Ascending aorta (tissue), 2 donors: ENCODE measurements at regions not wholly inside any gene's neighbourhood (a gene's known extent, or its start where the extent isn't known, plus 50 kb on each side); places are given as distances from the start of the nearest gene placed in this dataset.

Experiments used
- DNase-seq, 2 donors: peaks; one replicate each; pipeline ENCODE4 v3.0.0-alpha.2; 2019; ENCODE audit warnings: low spot score in 2 of 2
- H3K27ac ChIP-seq, 2 donors: fragments of 200-600 bp; sonication (generic); one replicate each; pipeline ENCODE4 v1.5.1; 2016 to 2017; ENCODE audit warnings: mild to moderate bottlenecking in 1 of 2
- H3K27me3 ChIP-seq: fragments of 200-600 bp; sonication (generic); one replicate; pipeline ENCODE4 v1.5.1; 2017
- H3K36me3 ChIP-seq, 2 donors: fragments of 200-600 bp; sonication (generic); one replicate each; pipeline ENCODE4 v1.5.1; 2016
- H3K4me1 ChIP-seq, 2 donors: fragments of 200-600 bp; sonication (generic); one replicate each; pipeline ENCODE4 v1.5.1; 2016 to 2017; ENCODE audit warnings: mild to moderate bottlenecking in 1 of 2
- H3K4me3 ChIP-seq, 2 donors: fragments of 200-600 bp; sonication (generic); one replicate each; pipeline ENCODE4 v1.5.1; 2016 to 2017; ENCODE audit warnings: mild to moderate bottlenecking in 1 of 2
- H3K9me3 ChIP-seq, 2 donors: fragments of 200-600 bp; sonication (generic); one replicate each; pipeline ENCODE4 v1.5.1; 2016
- intact Hi-C: fragments of 100-400 bp; cut with DNase I; formaldehyde crosslinking; loops from one replicate; pipeline ENCODE4 v1.15.1; 2023
- TF ChIP-seq, protein P1 (sequence below), 3 experiments: fragments of 200-600 bp in 2 of 3; fragments of 450-650 bp in 1 of 3; sonication (generic) in 2 of 3; IDR thresholded peaks; one replicate each; pipeline ENCODE4 v1.5.1; 2016 to 2019; ENCODE audit warnings: antibody characterized with exemption in 3 of 3, mild to moderate bottlenecking in 1 of 3, moderate library complexity in 1 of 3

DNA sequence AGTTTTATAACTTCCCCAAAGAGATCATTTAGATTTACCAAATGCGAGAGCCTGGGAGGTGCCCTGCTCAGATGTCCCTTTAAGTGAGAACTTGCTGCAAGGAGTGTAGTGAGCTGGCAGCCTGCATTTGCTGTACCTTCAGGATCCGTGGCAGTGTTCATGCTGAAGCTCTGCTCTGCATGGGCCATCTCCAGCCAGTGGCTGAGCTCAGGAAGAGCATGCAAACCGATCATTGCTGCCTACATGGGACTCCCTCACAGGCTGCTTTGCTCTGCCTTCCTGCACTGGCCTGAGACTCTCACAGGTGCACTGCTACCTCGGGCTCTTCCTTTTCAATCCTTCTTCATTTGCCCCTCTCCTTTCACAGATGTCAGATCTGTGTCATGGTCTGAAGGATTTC, 152.0 kb upstream of the SFRP2 start:
- intact Hi-C loops: no loop called here
- Histone ChIP-seq H3K27ac (no peak overlapping the region), H3K27me3 (no peaks in the 10 kb centered on the region), H3K9me3 (peaks cover 0 to 6% of the 10 kb centered on the region in 2 donors), H3K36me3 (no peaks in the 10 kb centered on the region), H3K4me3 (no peak overlapping the region), H3K4me1 (no peaks in the 10 kb centered on the region)
- TF ChIP-seq, protein P1, sequence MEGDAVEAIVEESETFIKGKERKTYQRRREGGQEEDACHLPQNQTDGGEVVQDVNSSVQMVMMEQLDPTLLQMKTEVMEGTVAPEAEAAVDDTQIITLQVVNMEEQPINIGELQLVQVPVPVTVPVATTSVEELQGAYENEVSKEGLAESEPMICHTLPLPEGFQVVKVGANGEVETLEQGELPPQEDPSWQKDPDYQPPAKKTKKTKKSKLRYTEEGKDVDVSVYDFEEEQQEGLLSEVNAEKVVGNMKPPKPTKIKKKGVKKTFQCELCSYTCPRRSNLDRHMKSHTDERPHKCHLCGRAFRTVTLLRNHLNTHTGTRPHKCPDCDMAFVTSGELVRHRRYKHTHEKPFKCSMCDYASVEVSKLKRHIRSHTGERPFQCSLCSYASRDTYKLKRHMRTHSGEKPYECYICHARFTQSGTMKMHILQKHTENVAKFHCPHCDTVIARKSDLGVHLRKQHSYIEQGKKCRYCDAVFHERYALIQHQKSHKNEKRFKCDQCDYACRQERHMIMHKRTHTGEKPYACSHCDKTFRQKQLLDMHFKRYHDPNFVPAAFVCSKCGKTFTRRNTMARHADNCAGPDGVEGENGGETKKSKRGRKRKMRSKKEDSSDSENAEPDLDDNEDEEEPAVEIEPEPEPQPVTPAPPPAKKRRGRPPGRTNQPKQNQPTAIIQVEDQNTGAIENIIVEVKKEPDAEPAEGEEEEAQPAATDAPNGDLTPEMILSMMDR (IDR thresholded peaks at IDR 0.05): no peak
- DNase-seq: no peak

DNA sequence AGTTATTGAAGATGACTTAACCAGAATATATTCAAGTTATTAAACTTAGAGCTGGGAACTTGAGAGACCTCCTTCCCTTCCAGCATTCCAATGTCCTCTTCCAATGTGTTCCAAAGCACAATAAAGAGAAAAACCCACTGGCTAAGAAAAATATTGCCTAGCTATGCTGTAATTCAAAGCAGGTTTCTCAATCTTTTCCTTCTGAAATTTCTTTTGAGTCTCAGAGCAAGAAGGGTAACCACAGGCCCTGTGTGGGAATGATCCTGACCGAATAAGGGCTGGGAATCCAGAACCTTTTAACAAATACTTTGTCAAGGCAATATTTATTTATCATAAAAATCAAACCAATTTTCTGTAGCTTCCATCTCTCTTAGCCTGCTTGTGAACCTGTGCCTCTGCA, 150.7 kb upstream of the SFRP2 start:
- Histone ChIP-seq H3K9me3 (no peaks in the 10 kb centered on the region), H3K4me1 (no peaks in the 10 kb centered on the region), H3K27me3 (no peaks in the 10 kb centered on the region), H3K27ac (no peak overlapping the region), H3K36me3 (no peaks in the 10 kb centered on the region), H3K4me3 (no peak overlapping the region)
- intact Hi-C loops: no loop called here
- DNase-seq: no peak
- TF ChIP-seq, protein P1 (IDR thresholded peaks at IDR 0.05): no peak

DNA sequence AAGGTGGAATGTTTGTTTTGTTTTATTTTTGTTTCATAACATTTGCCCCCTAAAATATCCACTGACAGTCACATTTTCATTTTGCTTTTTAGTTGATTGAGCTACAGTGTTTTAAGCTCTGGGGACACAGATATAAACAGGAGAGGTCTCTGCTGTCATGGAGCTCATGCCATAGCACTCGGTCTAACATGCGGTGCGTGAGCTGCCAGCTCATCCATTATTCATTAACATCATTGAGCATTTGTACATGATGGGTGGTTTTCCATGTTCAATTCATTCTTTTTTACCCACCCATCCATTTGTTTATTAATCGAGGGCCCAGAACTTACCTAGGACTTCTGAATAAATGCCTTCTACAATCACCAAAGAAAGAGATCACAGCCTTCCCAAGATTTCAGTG, 150.1 kb upstream of the SFRP2 start:
- Histone ChIP-seq H3K27me3 (no peaks in the 10 kb centered on the region), H3K4me1 (no peaks in the 10 kb centered on the region), H3K36me3 (no peaks in the 10 kb centered on the region), H3K9me3 (no peaks in the 10 kb centered on the region), H3K27ac (no peak overlapping the region), H3K4me3 (no peak overlapping the region)
- TF ChIP-seq, protein P1 (IDR thresholded peaks at IDR 0.05): no peak
- intact Hi-C loops: no loop called here
- DNase-seq: no peak

DNA sequence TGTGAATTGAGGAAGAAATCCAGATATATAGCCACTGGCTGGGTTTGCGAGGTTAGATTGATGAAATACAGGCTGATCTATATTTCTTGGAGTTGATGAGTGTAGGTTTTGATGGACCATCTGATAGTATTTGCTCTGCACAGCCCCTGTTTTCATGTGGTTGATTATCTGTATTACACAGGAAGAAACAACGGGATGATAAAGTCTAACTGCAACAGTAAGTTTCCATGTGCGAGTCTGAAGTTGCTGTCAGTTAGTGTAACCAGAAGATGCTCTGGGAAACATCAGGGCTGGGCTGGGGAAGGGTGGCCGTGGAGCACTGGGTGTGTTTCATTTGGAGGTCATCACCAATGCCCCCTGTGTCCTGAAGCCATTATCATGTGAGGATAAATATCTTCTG, 148.4 kb upstream of the SFRP2 start:
- H3K4me1 ChIP-seq: no peaks in the 10 kb centered on the region
- intact Hi-C loops: no loop called here
- H3K36me3 ChIP-seq: no peaks in the 10 kb centered on the region
- H3K27me3 ChIP-seq: no peaks in the 10 kb centered on the region
- H3K4me3 ChIP-seq: no peak overlapping the region
- DNase-seq: no peak
- TF ChIP-seq, protein P1 (IDR thresholded peaks at IDR 0.05): no peak
- no peaks in the 10 kb centered on the region for H3K9me3 ChIP-seq
- H3K27ac ChIP-seq: no peak overlapping the region

DNA sequence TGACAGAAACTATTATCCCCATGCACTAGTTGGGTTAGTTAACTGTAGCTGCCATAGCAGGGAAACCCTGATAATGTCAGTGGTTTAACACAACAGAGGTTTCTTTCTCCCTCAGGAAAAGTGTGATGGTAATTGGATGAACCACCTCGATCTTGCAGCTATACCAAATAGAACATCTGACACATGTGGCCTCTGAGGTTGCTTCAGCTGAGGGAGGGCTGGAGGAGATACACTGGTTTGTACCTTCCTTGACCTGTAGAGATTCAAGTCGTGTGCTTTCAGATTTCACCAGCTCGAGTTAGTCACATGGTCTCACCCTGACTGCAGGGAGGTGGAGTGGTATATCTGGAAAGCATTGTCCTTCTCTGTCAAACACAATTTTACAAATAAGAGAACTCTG, 147.2 kb upstream of the SFRP2 start:
- intact Hi-C loops: no loop called here
- TF ChIP-seq, protein P1 (IDR thresholded peaks at IDR 0.05): no peak
- no peak overlapping the region for H3K27ac ChIP-seq

DNA sequence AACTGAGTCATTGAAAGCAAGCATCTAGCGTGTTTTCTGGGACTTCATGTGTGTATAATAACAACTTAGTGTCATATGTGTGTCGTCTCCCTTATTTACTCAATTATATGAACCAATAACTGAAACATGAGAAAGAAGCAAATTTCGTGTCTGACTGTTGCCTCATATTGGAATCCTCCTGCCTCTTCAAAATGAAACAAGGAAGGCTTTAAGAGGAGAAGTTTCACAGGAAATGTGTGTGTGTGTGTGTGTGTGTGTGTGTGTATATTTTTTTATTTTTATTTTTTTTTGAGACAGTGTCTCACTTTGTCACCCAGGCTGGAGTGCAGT, 145.8 kb upstream of the SFRP2 start:
- no peaks in the 10 kb centered on the region for H3K36me3 ChIP-seq
- H3K27ac ChIP-seq: peak overlapping the region in 1 of 2 donors; percentile 26
- H3K27me3 ChIP-seq: no peaks in the 10 kb centered on the region
- no peaks in the 10 kb centered on the region for H3K9me3 ChIP-seq
- TF ChIP-seq, protein P1 (IDR thresholded peaks at IDR 0.05): no peak
- no peak overlapping the region for H3K4me3 ChIP-seq
- no peak for DNase-seq
- intact Hi-C loops: no loop called here
- H3K4me1 ChIP-seq: no peaks in the 10 kb centered on the region

More for the DNA sequence above, 147.2 kb upstream of the SFRP2 start:
- Histone ChIP-seq H3K4me1 (no peaks in the 10 kb centered on the region), H3K27me3 (no peaks in the 10 kb centered on the region), H3K36me3 (no peaks in the 10 kb centered on the region), H3K9me3 (no peaks in the 10 kb centered on the region), H3K4me3 (no peak overlapping the region)
- no peak for DNase-seq
